NOMO-1 treated with dmso at 0.1 percent for 144 hours (cell line): ENCODE measurements at regions not wholly inside any gene's neighbourhood (a gene's known extent, or its start where the extent isn't known, plus 50 kb on each side); places are given as distances from the start of the nearest gene placed in this dataset.

ENCODE experiments used
- DNase-seq: peaks from one replicate; lab custom pipeline; 2025; ENCODE audit not compliant: unreplicated experiment; lab: John Stamatoyannopoulos, UW

GRCh38 chr2:19238440-19239060 is 119.9 kb downstream of the OSR1 start:
- DNase-seq, result no peak

- DNase-seq, result no peak
These were observed 123.1 kb downstream of the OSR1 start for GRCh38 chr2:19235308-19235707.

GRCh38 chr2:19232312-19232711 is 126.1 kb downstream of the OSR1 start:
- DNase-seq, result no peak

GRCh38 chr2:19231625-19232024 is 126.8 kb downstream of the OSR1 start:
- no peak for DNase-seq

- no peak for DNase-seq
These were observed 127.8 kb downstream of the OSR1 start for GRCh38 chr2:19230626-19231025.

GRCh38 chr2:19228715-19229114 is 129.7 kb downstream of the OSR1 start:
- no peak for DNase-seq

GRCh38 chr2:19228181-19228593 is 130.2 kb downstream of the OSR1 start:
- no peak for DNase-seq

GRCh38 chr2:19226871-19227270 is 131.6 kb downstream of the OSR1 start:
- DNase-seq, result no peak

GRCh38 chr2:19226386-19226785 is 132.0 kb downstream of the OSR1 start:
- DNase-seq, result no peak

GRCh38 chr2:19225931-19226330 is 132.5 kb downstream of the OSR1 start:
- no peak for DNase-seq

GRCh38 chr2:19225126-19225525 is 133.3 kb downstream of the OSR1 start:
- DNase-seq, result no peak

GRCh38 chr2:19224486-19224885 is 133.9 kb downstream of the OSR1 start:
- DNase-seq, result no peak

GRCh38 chr2:19224011-19224410 is 134.4 kb downstream of the OSR1 start:
- DNase-seq, result no peak

GRCh38 chr2:19219060-19219459 is 139.4 kb downstream of the OSR1 start:
- DNase-seq, result no peak

- DNase-seq, result no peak
These were observed 140.3 kb downstream of the OSR1 start for GRCh38 chr2:19218166-19218565.

- DNase-seq, result no peak
These were observed 141.5 kb downstream of the OSR1 start for GRCh38 chr2:19216676-19217602.

GRCh38 chr2:19216238-19216637 is 142.2 kb downstream of the OSR1 start:
- no peak for DNase-seq

GRCh38 chr2:19214682-19215391 is 143.6 kb downstream of the OSR1 start:
- no peak for DNase-seq

GRCh38 chr2:19209575-19210341 is 148.7 kb downstream of the OSR1 start:
- DNase-seq, result peak; percentile 3

- no peak for DNase-seq
These were observed 149.8 kb downstream of the OSR1 start for GRCh38 chr2:19208479-19209199.
